IMR-90 (cell line): ENCODE measurements at regions not wholly inside any gene's neighbourhood (a gene's known extent, or its start where the extent isn't known, plus 50 kb on each side); places are given as distances from the start of the nearest gene placed in this dataset.

ENCODE experiments used
- ATAC-seq: fragments of 200-7000 bp; cut with Tn5 transposase; 2 replicates; pipeline ENCODE4 v1.9.1; 2020; ENCODE audit warnings: low read depth, mild to moderate bottlenecking, moderate library complexity
- BruUV-seq: library from RNA; stranded (reverse); fragments of 400-500 nt; replicated peaks from 2 replicates; lab custom pipeline; 2021; lab: Mats Ljungman, UMichigan
- CTCF ChIA-PET: fragments of 300-600 bp; formaldehyde crosslinking; extraction: SDS; loops from one replicate; lab custom pipeline; 2021; ENCODE audit warnings: antibody characterized with exemption; lab: Yijun Ruan, JAX
- POLR2A ChIA-PET: fragments of 300-600 bp; sonication (Branson Sonifier 250); formaldehyde crosslinking; loops from one replicate; lab custom pipeline; 2022; ENCODE audit warnings: antibody characterized with exemption; ENCODE audit not compliant: unreplicated experiment; lab: Charles Lee
- DNase-seq: peaks from one replicate; pipeline ENCODE4 v3.0.0; 2013
- H2AFZ ChIP-seq: replicated peaks from 2 replicates; pipeline ENCODE3; 2013; ENCODE audit warnings: low read length, mild to moderate bottlenecking; ENCODE audit not compliant: poor library complexity
- H2AK5ac ChIP-seq: 2 replicates; pipeline ENCODE4 v1.6.1; 2013; ENCODE audit warnings: low read depth, low read length, inconsistent platforms
- H2AK9ac ChIP-seq: replicated peaks from 2 replicates; pipeline ENCODE3; 2013; ENCODE audit warnings: mild to moderate bottlenecking, low read depth, low read length, moderate library complexity; ENCODE audit not compliant: poor library complexity
- H2BK120ac ChIP-seq: 2 replicates; pipeline ENCODE4 v1.6.1; 2013; ENCODE audit warnings: low read depth, low read length, inconsistent platforms
- H2BK15ac ChIP-seq: 3 replicates; pipeline ENCODE4 v1.6.1; 2013; ENCODE audit warnings: low read depth, low read length, inconsistent platforms
- H2BK20ac ChIP-seq: 2 replicates; pipeline ENCODE4 v1.6.1; 2013; ENCODE audit warnings: low read depth, mild to moderate bottlenecking, inconsistent platforms, low read length, moderate library complexity
- H2BK5ac ChIP-seq: 2 replicates; pipeline ENCODE4 v1.6.1; 2013; ENCODE audit warnings: mild to moderate bottlenecking, low read depth, low read length, inconsistent platforms; ENCODE audit not compliant: poor library complexity, severe bottlenecking
- H3K14ac ChIP-seq: replicated peaks from 2 replicates; pipeline ENCODE4 v1.6.1; 2013; ENCODE audit warnings: low read depth, low read length, inconsistent platforms
- H3K18ac ChIP-seq: 2 replicates; pipeline ENCODE4 v1.6.1; 2013; ENCODE audit warnings: low read depth, low read length, control low read depth
- H3K23ac ChIP-seq: 2 replicates; pipeline ENCODE4 v1.6.1; 2013; ENCODE audit warnings: low read depth, low read length, inconsistent platforms
- H3K27ac ChIP-seq: 2 replicates; pipeline ENCODE4 v1.5.1; 2013; ENCODE audit warnings: mild to moderate bottlenecking, control low read depth, low read length; ENCODE audit not compliant: insufficient read depth
- H3K27me3 ChIP-seq: 2 replicates; pipeline ENCODE4 v1.6.1; 2013; ENCODE audit warnings: low read length; ENCODE audit not compliant: control insufficient read depth, insufficient read depth
- H3K36me3 ChIP-seq: 2 replicates; pipeline ENCODE4 v1.6.1; 2013; ENCODE audit warnings: low read length, mixed read lengths; ENCODE audit not compliant: control insufficient read depth, insufficient read depth
- H3K4ac ChIP-seq: 2 replicates; pipeline ENCODE4 v1.6.1; 2013; ENCODE audit warnings: low read depth, low read length, inconsistent platforms
- H3K4me1 ChIP-seq: 2 replicates; pipeline ENCODE4 v1.6.1; 2013; ENCODE audit warnings: low read length, mixed read lengths; ENCODE audit not compliant: control insufficient read depth, insufficient read depth
- H3K4me2 ChIP-seq: 2 replicates; pipeline ENCODE4 v1.6.1; 2013; ENCODE audit warnings: low read depth, mild to moderate bottlenecking, control low read depth, low read length, moderate library complexity
- H3K4me3 ChIP-seq: 2 replicates; pipeline ENCODE4 v1.5.1; 2013; ENCODE audit warnings: low read depth, mild to moderate bottlenecking, control low read depth, low read length, moderate library complexity; ENCODE audit not compliant: insufficient read depth
- H3K56ac ChIP-seq: 2 replicates; pipeline ENCODE4 v1.6.1; 2013; ENCODE audit warnings: low read length, inconsistent platforms; ENCODE audit not compliant: insufficient read depth; ENCODE audit errors: extremely low read depth
- H3K79me1 ChIP-seq, 2 experiments: 2 replicates each; pipeline ENCODE4 v1.6.1; 2013; ENCODE audit warnings: low read length in 2 of 2, inconsistent platforms in 1 of 2, low read depth in 1 of 2
- H3K9ac ChIP-seq: 2 replicates; pipeline ENCODE4 v1.6.1; 2013; ENCODE audit warnings: low read depth, low read length, control low read depth
- H3K9me1 ChIP-seq: 2 replicates; pipeline ENCODE4 v1.6.1; 2013; ENCODE audit warnings: low read length, inconsistent platforms; ENCODE audit not compliant: insufficient read depth
- H3K9me3 ChIP-seq: 2 replicates; pipeline ENCODE4 v1.6.1; 2013; ENCODE audit warnings: low read length; ENCODE audit not compliant: control insufficient read depth, insufficient read depth
- H4K20me1 ChIP-seq: 2 replicates; pipeline ENCODE4 v1.6.1; 2013; ENCODE audit warnings: low read length, inconsistent platforms; ENCODE audit not compliant: insufficient read depth
- H4K5ac ChIP-seq: 2 replicates; pipeline ENCODE4 v1.6.1; 2013; ENCODE audit warnings: mild to moderate bottlenecking, low read depth, low read length, control low read depth
- H4K8ac ChIP-seq, 2 experiments: 2 replicates each; pipeline ENCODE4 v1.6.1; 2013; ENCODE audit warnings: low read depth in 2 of 2, low read length in 2 of 2, control low read depth in 1 of 2, inconsistent platforms in 1 of 2
- H4K91ac ChIP-seq: 2 replicates; pipeline ENCODE4 v1.6.1; 2013; ENCODE audit warnings: low read depth, low read length, inconsistent platforms; ENCODE audit not compliant: insufficient read depth
- FOS ChIP-seq: fragments of 150-350 bp; IDR thresholded peaks from 2 replicates; pipeline ENCODE4 v1.6.1; 2016; ENCODE audit warnings: low read depth, low read length
- MXI1 ChIP-seq: IDR thresholded peaks from 2 replicates; pipeline ENCODE4 v1.6.1; 2012; ENCODE audit warnings: low read depth, mild to moderate bottlenecking, low read length, moderate library complexity, borderline replicate concordance
- SMC3 ChIP-seq: fragments of 150-350 bp; IDR thresholded peaks from 2 replicates; pipeline ENCODE4 v1.6.1; 2016; ENCODE audit warnings: low read depth, mild to moderate bottlenecking, antibody characterized with exemption, low read length, moderate library complexity
- WGBS, 2 experiments: methylation state at CpG; one replicate each; pipeline versions ENCODE4 v1.1.5 to v1.1.7; 2013; ENCODE audit warnings: missing lambda C conversion rate in 2 of 2; ENCODE audit not compliant: insufficient read length in 1 of 2; ENCODE audit errors: extremely low coverage in 2 of 2; 5-methylcytosine and 5-hydroxymethylcytosine counted together
- dilution Hi-C: fragments of 300-500 bp; cut with HindIII; formaldehyde crosslinking; loops from one replicate; pipeline ENCODE4 v1.14.3; 2018; ENCODE audit warnings: low sequenced_read_pairs; ENCODE audit not compliant: unreplicated experiment
- in situ Hi-C: fragments of 300-500 bp; cut with MboI; formaldehyde crosslinking; loops from 3 replicates; pipeline ENCODE4 v1.14.3; 2019; ENCODE audit warnings: low sequenced_read_pairs, inconsistent platforms, mixed read lengths
- intact Hi-C: fragments of 100-400 bp; cut with micrococcal nuclease; formaldehyde crosslinking; loops from 2 replicates; pipeline ENCODE4 v1.10.0; 2022

GRCh38 chr5:44178414-44178813 is 210.8 kb downstream of the FGF10 start:
- no peak overlapping the region for H3K9ac ChIP-seq
- H3K23ac ChIP-seq = no peak overlapping the region
- H4K91ac ChIP-seq = no peak overlapping the region
- no TSS peak for BruUV-seq
- H2AFZ ChIP-seq = no peak overlapping the region
- ATAC-seq (no peak), DNase-seq (no peak)
- H3K56ac ChIP-seq = no peak overlapping the region
- 0 out of 2 replicates have a peak, but pooled peaks cover 2% of the 10 kb centered on the region for H3K9me3 ChIP-seq
- no peak overlapping the region for H4K8ac ChIP-seq
- in situ Hi-C loops (no loop called here), dilution Hi-C loops (no loop called here), intact Hi-C loops (no loop called here)
- H3K36me3 ChIP-seq = no peaks in the 10 kb centered on the region
- H3K14ac ChIP-seq = no peak overlapping the region
- no peak overlapping the region for H4K5ac ChIP-seq
- no peak overlapping the region for H3K4me3 ChIP-seq
- H2BK5ac ChIP-seq = no peak overlapping the region
- H2BK20ac ChIP-seq = no peak overlapping the region
- H4K20me1 ChIP-seq = no peaks in the 10 kb centered on the region
- no peak overlapping the region for H2AK9ac ChIP-seq
- H3K4me1 ChIP-seq = no peaks in the 10 kb centered on the region
- no peaks in the 10 kb centered on the region for H3K9me1 ChIP-seq
- H3K79me1 ChIP-seq = no peaks in the 10 kb centered on the region
- no peak overlapping the region for H3K4ac ChIP-seq
- no peak overlapping the region for H2BK15ac ChIP-seq
- H3K4me2 ChIP-seq = no peak overlapping the region
- POLR2A ChIA-PET = no interaction called here
- no peak overlapping the region for H3K18ac ChIP-seq
- no peak overlapping the region for H3K27ac ChIP-seq
- no peak overlapping the region for H2AK5ac ChIP-seq
- WGBS, 2 experiments = no CpG with 5 or more reads among the region's 2 CpGs
- TF ChIP-seq SMC3 = no peak
- no peak for TF ChIP-seq MXI1
- TF ChIP-seq FOS = no peak
- H2BK120ac ChIP-seq = no peak overlapping the region
- CTCF ChIA-PET = no interaction called here
- no peaks in the 10 kb centered on the region for H3K27me3 ChIP-seq
